ENCODE measurements at regions not wholly inside any gene's neighbourhood (a gene's known extent, or its start where the extent isn't known, plus 50 kb on each side); places are given as distances from the start of the nearest gene placed in this dataset.

GRCh38 chr15:56835718-56836171 is 82.7 kb upstream of the TCF12 start:
- TF ChIP-seq POLR2A (IDR thresholded peaks at IDR 0.05), result no peak
- TF ChIP-seq CTCF (IDR thresholded peaks at IDR 0.05 in 4 of 5, conservative IDR thresholded peaks at IDR 0.05 in 1 of 5), result no peak
- H3K27ac ChIP-seq, result no peak overlapping the region
- in situ Hi-C loops (cut with MboI; ENCODE audit: low sequenced_read_pairs in 4 of 4), result no loop called here
- H3K4me3 ChIP-seq, result no peak overlapping the region
- H3K4me1 ChIP-seq, result peaks cover 25% of the 10 kb centered on the region in 2 donors
- H3K36me3 ChIP-seq, result no peaks in the 10 kb centered on the region
- ATAC-seq (no peak), DNase-seq (no peak)
- no peaks in the 10 kb centered on the region for H3K9me3 ChIP-seq
- H3K27me3 ChIP-seq, result no peaks in the 10 kb centered on the region
- intact Hi-C loops (cut with DNase I; ENCODE audit: low total_unique reads), result loop anchor here (10.0 kb wide), 1 partner anchor 299 kb away; no protein-coding TSS in a partner anchor

- Histone ChIP-seq H3K9me3 (no peaks in the 10 kb centered on the region), H3K27me3 (no peaks in the 10 kb centered on the region), H3K4me1 (peaks cover 25% of the 10 kb centered on the region in 2 donors), H3K4me3 (peak overlapping the region; percentile 1 to 23 (median 12)), H3K27ac (peak overlapping the region; percentile 83 to 84 (median 83)), H3K36me3 (no peaks in the 10 kb centered on the region)
- ATAC-seq (peak; percentile 98 to 99), DNase-seq (peak; percentile 86 to 92)
- intact Hi-C loops (cut with DNase I; ENCODE audit: low total_unique reads) (loop anchor here (10.0 kb wide), 1 partner anchor 303 kb away; no protein-coding TSS in a partner anchor), in situ Hi-C loops (cut with MboI; ENCODE audit: low sequenced_read_pairs in 4 of 4) (no loop called here)
- TF ChIP-seq CTCF (IDR thresholded peaks at IDR 0.05 in 4 of 5, conservative IDR thresholded peaks at IDR 0.05 in 1 of 5) (no peak), POLR2A (IDR thresholded peaks at IDR 0.05) (no peak)
Measured at GRCh38 chr15:56832125-56832524, 86.3 kb upstream of the TCF12 start.

- ATAC-seq, result peak; percentile 16 to 35
- H3K36me3 ChIP-seq, result no peaks in the 10 kb centered on the region
Measured at GRCh38 chr15:56831467-56832005, 86.9 kb upstream of the TCF12 start.

GRCh38 chr15:56824175-56824574 is 90.9 kb upstream of the ZNF280D start:
- Histone ChIP-seq H3K4me1 (peaks cover 7 to 13% of the 10 kb centered on the region in 2 donors), H3K4me3 (no peak overlapping the region), H3K9me3 (no peaks in the 10 kb centered on the region), H3K27me3 (no peaks in the 10 kb centered on the region), H3K36me3 (no peaks in the 10 kb centered on the region), H3K27ac (peak overlapping the region; percentile 22 to 42 (median 28))
- peak; percentile 63 to 77 for ATAC-seq
- intact Hi-C loops (cut with DNase I; ENCODE audit: low total_unique reads) (loop anchor here (5.0 kb wide), 3 partner anchors 63 to 483 kb away; no protein-coding TSS in a partner anchor), in situ Hi-C loops (cut with MboI; ENCODE audit: low sequenced_read_pairs in 4 of 4) (no loop called here)
- TF ChIP-seq CTCF (IDR thresholded peaks at IDR 0.05 in 4 of 5, conservative IDR thresholded peaks at IDR 0.05 in 1 of 5), result no peak
- no peak for TF ChIP-seq POLR2A (IDR thresholded peaks at IDR 0.05)
- DNase-seq, result peak; percentile 13 to 40

More at GRCh38 chr15:56831467-56832005, 86.9 kb upstream of the TCF12 start:
- Histone ChIP-seq H3K4me3 (peak overlapping the region in 1 of 4 donors; percentile 23), H3K9me3 (no peaks in the 10 kb centered on the region), H3K27ac (peak overlapping the region; percentile 83 to 84 (median 83)), H3K4me1 (peaks cover 25% of the 10 kb centered on the region in 2 donors), H3K27me3 (no peaks in the 10 kb centered on the region)
- no peak for DNase-seq
- no peak for TF ChIP-seq POLR2A (IDR thresholded peaks at IDR 0.05)
- TF ChIP-seq CTCF (IDR thresholded peaks at IDR 0.05 in 4 of 5, conservative IDR thresholded peaks at IDR 0.05 in 1 of 5), result no peak
- in situ Hi-C loops (cut with MboI; ENCODE audit: low sequenced_read_pairs in 4 of 4), result no loop called here
- intact Hi-C loops (cut with DNase I; ENCODE audit: low total_unique reads), result loop anchor here (10.0 kb wide), 1 partner anchor 303 kb away; no protein-coding TSS in a partner anchor
